K562 (cell line): ENCODE measurements at regions not wholly inside any gene's neighbourhood (a gene's known extent, or its start where the extent isn't known, plus 50 kb on each side); places are given as distances from the start of the nearest gene placed in this dataset.
"Not testable (repeated sequence)": the region's sequence is repeated elsewhere in the genome, so short reads cannot be mapped to it uniquely, and the experiment has no call there.

Source experiments
- ATAC-seq: fragments of 200-7000 bp; cut with Tn5 transposase; 3 replicates; pipeline ENCODE4 v1.9.1; 2020; ENCODE audit warnings: moderate library complexity
- BruUV-seq: library from RNA; stranded (reverse); fragments of 400-500 nt; replicated peaks from 2 replicates; lab custom pipeline; 2021; lab: Mats Ljungman, UMichigan
- CTCF ChIA-PET: fragments of 300-600 bp; formaldehyde crosslinking; extraction: SDS; loops from one replicate; lab custom pipeline; 2021; ENCODE audit warnings: low intra/inter-chr PET ratio; lab: Yijun Ruan, JAX
- POLR2A ChIA-PET: fragments of 300-600, 350-650 bp; sonication (Branson Sonifier 250); formaldehyde crosslinking; extraction: SDS; loops from one replicate; lab custom pipeline; 2021; ENCODE audit warnings: antibody characterized with exemption, inconsistent platforms; lab: Yijun Ruan, JAX
- DNase-seq, 4 experiments: peaks; one replicate each; pipeline versions ENCODE4 v3.0.0 to v3.0.0-alpha.2; 2011 to 2018; ENCODE audit warnings: low spot score in 3 of 4, mixed read lengths in 3 of 4; ENCODE audit errors: extremely low read depth in 1 of 4
- FAIRE-seq: peaks from 2 replicates; lab custom pipeline; 2011; peaks lifted over from hg19 to GRCh38; lab: Jason Lieb, UNC
- H2AFZ ChIP-seq: 2 replicates; pipeline ENCODE4 v1.6.0; 2011; ENCODE audit warnings: low read depth, low read length, control low read depth, inconsistent platforms
- H3K27ac ChIP-seq: fragments of 200-600 bp; 3 replicates; pipeline ENCODE4 v1.8.0; 2011; ENCODE audit warnings: low read depth, mild to moderate bottlenecking, control low read depth, inconsistent platforms, low read length, moderate library complexity, mixed read lengths; ENCODE audit errors: extremely low read depth
- H3K27me3 ChIP-seq, 2 experiments: fragments of 300-600 bp in 1 of 2; 2 replicates in 1 of 2; 3 replicates in 1 of 2; pipeline versions ENCODE4 v1.6.0 to v1.8.0; 2011; ENCODE audit warnings: inconsistent platforms in 2 of 2, low read length in 2 of 2, mild to moderate bottlenecking in 1 of 2, mixed read lengths in 1 of 2, moderate library complexity in 1 of 2; ENCODE audit not compliant: control insufficient read depth in 2 of 2, insufficient read depth in 2 of 2
- H3K36me3 ChIP-seq: fragments of 300-600 bp; 3 replicates; pipeline ENCODE4 v1.8.0; 2011; ENCODE audit warnings: mild to moderate bottlenecking, low read length, inconsistent platforms; ENCODE audit not compliant: control insufficient read depth, insufficient read depth
- H3K4me1 ChIP-seq, 2 experiments: fragments of 200-600 bp in 1 of 2; replicated peaks in 1 of 2; 2 replicates in 1 of 2; 3 replicates in 1 of 2; pipeline versions ENCODE4 v1.5.1 to v1.8.0; 2011; ENCODE audit warnings: inconsistent platforms in 2 of 2, low read length in 2 of 2, mild to moderate bottlenecking in 1 of 2, mixed read lengths in 1 of 2, moderate library complexity in 1 of 2; ENCODE audit not compliant: control insufficient read depth in 2 of 2, insufficient read depth in 2 of 2
- H3K4me2 ChIP-seq: 2 replicates; pipeline ENCODE4 v1.6.1; 2011; ENCODE audit warnings: low read length, control low read depth, inconsistent platforms, mixed read lengths; ENCODE audit not compliant: insufficient read depth
- H3K4me3 ChIP-seq: fragments of 200-600 bp; sonication (generic), shearing (Covaris generic); 2 replicates; pipeline ENCODE4 v1.5.1; 2016; ENCODE audit warnings: control low read depth, inconsistent platforms
- H3K79me2 ChIP-seq: fragments of 200-600 bp; 3 replicates; pipeline ENCODE4 v1.8.0; 2011; ENCODE audit warnings: low read length, inconsistent platforms; ENCODE audit not compliant: control insufficient read depth, insufficient read depth
- H3K9ac ChIP-seq, 2 experiments: 2 replicates each; pipeline versions ENCODE4 v1.6.0 to v1.6.1; 2011; ENCODE audit warnings: low read depth in 2 of 2, low read length in 2 of 2, control low read depth in 1 of 2, inconsistent platforms in 1 of 2, mild to moderate bottlenecking in 1 of 2, mixed read lengths in 1 of 2; ENCODE audit not compliant: insufficient read depth in 1 of 2
- H3K9me1 ChIP-seq: one replicate; pipeline ENCODE4 v1.6.0; 2011; ENCODE audit warnings: inconsistent platforms, mild to moderate bottlenecking, low read length, moderate library complexity; ENCODE audit not compliant: control insufficient read depth, insufficient read depth
- H3K9me3 ChIP-seq: replicated peaks from 2 replicates; pipeline ENCODE4 v1.5.1; 2011; ENCODE audit warnings: low read depth, low read length, inconsistent platforms; ENCODE audit not compliant: control insufficient read depth, insufficient read depth
- H4K20me1 ChIP-seq: replicated peaks from 2 replicates; pipeline ENCODE4 v1.6.1; 2011; ENCODE audit warnings: low read length, inconsistent platforms, mixed read lengths; ENCODE audit not compliant: control insufficient read depth, insufficient read depth
- MEIS2 ChIP-seq: fragments of 450-650 bp; IDR thresholded peaks from 2 replicates; pipeline ENCODE4 v1.6.1; 2014; ENCODE audit warnings: mild to moderate bottlenecking; ENCODE audit not compliant: partially characterized antibody
- WGBS: fragments of 100-300 bp; shearing (Covaris generic); methylation state at CpG from one replicate; pipeline ENCODE4 v1.1.6; 2016; ENCODE audit warnings: low coverage, mixed read lengths; ENCODE audit not compliant: insufficient coverage; ENCODE audit errors: missing lambda C conversion rate; 5-methylcytosine and 5-hydroxymethylcytosine counted together
- in situ Hi-C: fragments of 300-500 bp; cut with MboI; formaldehyde crosslinking; loops from 4 replicates; pipeline ENCODE4 v1.15.0; 2018; ENCODE audit warnings: inconsistent platforms, mixed read lengths
- intact Hi-C: fragments of 100-400 bp; cut with micrococcal nuclease; formaldehyde crosslinking; loops from 2 replicates; pipeline ENCODE4 v1.14.2; 2022

DNA sequence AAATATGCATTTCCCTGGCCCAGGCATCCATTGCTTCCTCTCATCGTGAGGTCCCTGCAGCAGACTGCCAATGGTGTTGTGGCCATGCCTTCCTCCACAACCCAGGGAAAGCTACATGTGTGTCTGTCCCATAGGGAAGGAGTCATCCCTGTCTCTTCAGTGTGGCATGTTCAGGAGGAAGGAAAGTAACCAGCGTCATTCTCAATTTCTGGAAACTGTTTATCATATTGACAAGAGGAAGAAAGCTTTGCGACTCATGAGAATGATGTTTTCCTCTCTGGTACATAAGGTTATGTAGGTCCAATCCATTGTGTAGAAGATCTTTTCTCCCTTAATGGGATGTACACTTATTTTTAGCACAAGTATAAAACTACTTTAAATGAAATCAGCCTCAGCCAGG is 1937.7 kb downstream of the FOXD4L5 start:
- H3K4me3 ChIP-seq, DNase-seq, H3K79me2 ChIP-seq, H3K9ac ChIP-seq, H3K4me2 ChIP-seq, H4K20me1 ChIP-seq, in situ Hi-C loops, H3K9me3 ChIP-seq, FAIRE-seq, H3K27me3 ChIP-seq, ATAC-seq, CTCF ChIA-PET, POLR2A ChIA-PET, intact Hi-C loops, BruUV-seq, H3K27ac ChIP-seq, H3K36me3 ChIP-seq, H3K9me1 ChIP-seq, H2AFZ ChIP-seq, H3K4me1 ChIP-seq: not testable (repeated sequence)
- 0% methylated on average over 2 of the region's 3 CpGs for WGBS
- TF ChIP-seq MEIS2: peak; percentile 19

DNA sequence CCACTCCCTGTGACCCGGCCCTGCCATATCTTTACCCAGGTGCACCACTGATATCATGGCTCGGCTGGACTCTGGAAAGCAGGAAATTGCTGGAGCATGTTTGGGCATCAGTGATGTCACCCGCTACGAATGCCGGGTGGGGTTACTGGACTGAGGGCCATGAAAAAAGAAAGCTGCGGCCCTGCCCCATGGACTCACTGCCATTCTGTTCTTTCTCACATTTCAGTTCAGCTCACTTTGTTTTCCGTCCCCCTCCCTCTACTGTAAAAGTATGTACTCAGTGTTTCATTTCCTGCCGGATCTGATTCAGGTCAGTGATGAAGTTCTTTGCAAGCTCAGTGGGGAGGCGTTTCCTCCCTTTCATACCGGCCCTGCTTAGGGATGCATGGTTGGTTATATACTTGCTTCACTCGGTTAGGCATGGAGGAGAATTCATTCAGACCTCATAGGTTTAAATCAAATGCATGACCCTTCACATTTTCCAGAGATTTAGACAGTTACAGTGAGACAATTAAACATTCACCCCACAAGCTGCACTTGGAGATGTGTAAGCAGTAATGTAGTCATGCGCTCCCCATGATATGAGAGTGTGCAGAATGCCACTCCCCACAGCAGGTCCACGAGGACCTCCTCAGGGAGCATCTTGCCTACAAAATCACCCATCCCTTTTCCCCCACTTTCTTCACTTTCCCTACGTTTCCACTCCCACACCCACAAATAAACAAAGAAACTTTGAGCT is 1938.5 kb downstream of the FOXD4L5 start:
- BruUV-seq, H3K4me3 ChIP-seq, H3K4me1 ChIP-seq, CTCF ChIA-PET, H3K9me1 ChIP-seq, H3K9ac ChIP-seq, in situ Hi-C loops, ATAC-seq, H4K20me1 ChIP-seq, H3K9me3 ChIP-seq, H3K27me3 ChIP-seq, DNase-seq, H3K79me2 ChIP-seq, FAIRE-seq, H3K27ac ChIP-seq, H3K36me3 ChIP-seq, H3K4me2 ChIP-seq, POLR2A ChIA-PET, H2AFZ ChIP-seq, intact Hi-C loops: not testable (repeated sequence)
- WGBS: 62% methylated on average over 6 of the region's 14 CpGs

DNA sequence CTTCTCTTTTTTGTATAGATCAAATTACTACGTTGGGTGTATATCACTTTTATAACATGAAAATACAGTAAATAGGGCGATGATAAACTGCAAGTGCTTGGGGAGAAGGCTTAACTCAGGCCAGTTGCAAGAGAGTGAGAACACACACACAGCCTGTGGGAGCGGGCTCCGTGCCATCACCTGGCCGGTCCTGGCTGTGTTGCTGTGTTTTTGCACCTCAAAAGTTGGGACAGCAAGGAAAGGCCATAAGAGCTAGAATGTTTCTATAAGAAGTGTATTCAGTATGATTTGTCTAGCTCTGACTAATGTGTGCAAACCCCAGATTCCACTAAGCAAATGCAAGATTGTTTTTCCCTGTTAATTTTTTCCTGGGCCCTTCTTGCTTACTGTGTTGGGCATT is 1940.6 kb downstream of the FOXD4L5 start:
- H3K4me2 ChIP-seq, H3K9ac ChIP-seq, BruUV-seq, H3K79me2 ChIP-seq, intact Hi-C loops, H3K9me1 ChIP-seq, H3K27me3 ChIP-seq, CTCF ChIA-PET, ATAC-seq, H4K20me1 ChIP-seq, H3K4me1 ChIP-seq, POLR2A ChIA-PET, H3K36me3 ChIP-seq, H3K4me3 ChIP-seq, in situ Hi-C loops, H3K9me3 ChIP-seq, H3K27ac ChIP-seq, DNase-seq, FAIRE-seq, H2AFZ ChIP-seq: not testable (repeated sequence)
- WGBS: no CpG with 5 or more reads among the region's 5 CpGs
